ENCODE measurements at regions not wholly inside any gene's neighbourhood (a gene's known extent, or its start where the extent isn't known, plus 50 kb on each side); places are given as distances from the start of the nearest gene placed in this dataset.

- no peak for DNase-seq
These were observed 999.8 kb upstream of the TMEM132C start for GRCh38 chr12:127267128-127267527.

GRCh38 chr12:127268213-127268612 is 998.8 kb upstream of the TMEM132C start:
- no peak for DNase-seq

- DNase-seq, result no peak
These were observed 998.1 kb upstream of the TMEM132C start for GRCh38 chr12:127268706-127269425.

GRCh38 chr12:127270193-127270592 is 996.8 kb upstream of the TMEM132C start:
- DNase-seq, result no peak

GRCh38 chr12:127271776-127272175 is 995.2 kb upstream of the TMEM132C start:
- no peak for DNase-seq

- no peak for DNase-seq
These were observed 994.1 kb upstream of the TMEM132C start for GRCh38 chr12:127272864-127273263.

GRCh38 chr12:127273626-127274025 is 993.3 kb upstream of the TMEM132C start:
- no peak for DNase-seq

GRCh38 chr12:127275416-127275815 is 991.6 kb upstream of the TMEM132C start:
- DNase-seq, result no peak

- no peak for DNase-seq
These were observed 989.1 kb upstream of the TMEM132C start for GRCh38 chr12:127277882-127278281.

GRCh38 chr12:127278351-127278750 is 988.6 kb upstream of the TMEM132C start:
- no peak for DNase-seq

GRCh38 chr12:127280393-127281275 is 986.3 kb upstream of the TMEM132C start:
- DNase-seq, result no peak

- no peak for DNase-seq
These were observed 984.0 kb upstream of the TMEM132C start for GRCh38 chr12:127282786-127283565.

GRCh38 chr12:127284021-127284420 is 982.9 kb upstream of the TMEM132C start:
- DNase-seq, result no peak

GRCh38 chr12:127284870-127285431 is 982.0 kb upstream of the TMEM132C start:
- DNase-seq, result no peak

GRCh38 chr12:127286281-127286680 is 980.7 kb upstream of the TMEM132C start:
- no peak for DNase-seq

GRCh38 chr12:127287256-127287655 is 979.7 kb upstream of the TMEM132C start:
- no peak for DNase-seq

- no peak for DNase-seq
These were observed 976.7 kb upstream of the TMEM132C start for GRCh38 chr12:127290251-127290650.

GRCh38 chr12:127292736-127293135 is 974.2 kb upstream of the TMEM132C start:
- DNase-seq, result no peak

- peak; percentile 16 for DNase-seq
These were observed 973.3 kb upstream of the TMEM132C start for GRCh38 chr12:127293507-127294310.

GRCh38 chr12:127294651-127295210 is 972.2 kb upstream of the TMEM132C start:
- no peak for DNase-seq

- no peak for DNase-seq
These were observed 971.3 kb upstream of the TMEM132C start for GRCh38 chr12:127295630-127296029.

GRCh38 chr12:127296591-127296990 is 970.4 kb upstream of the TMEM132C start:
- no peak for DNase-seq

All from COR-L47 (cell line).